NOMO-1 treated with dmso at 0.1 percent for 144 hours (cell line): ENCODE measurements at regions not wholly inside any gene's neighbourhood (a gene's known extent, or its start where the extent isn't known, plus 50 kb on each side); places are given as distances from the start of the nearest gene placed in this dataset.

Source experiments
- DNase-seq: peaks from one replicate; lab custom pipeline; 2025; ENCODE audit not compliant: unreplicated experiment; lab: John Stamatoyannopoulos, UW

GRCh38 chr3:99373846-99374210 lies 264.6 kb upstream of the COL8A1 start:
- no peak for DNase-seq

- no peak for DNase-seq
These were observed 265.1 kb upstream of the COL8A1 start for GRCh38 chr3:99373088-99373845.

- DNase-seq: no peak
These were observed 271.5 kb upstream of the COL8A1 start for GRCh38 chr3:99366663-99367429.

GRCh38 chr3:99365979-99366378 lies 272.4 kb upstream of the COL8A1 start:
- DNase-seq: no peak

GRCh38 chr3:99365396-99365795 lies 273.0 kb upstream of the COL8A1 start:
- DNase-seq: no peak

GRCh38 chr3:99357131-99357530 lies 281.3 kb upstream of the COL8A1 start:
- DNase-seq: no peak

GRCh38 chr3:99356696-99357095 lies 281.7 kb upstream of the COL8A1 start:
- DNase-seq: no peak

GRCh38 chr3:99355465-99355864 lies 282.9 kb upstream of the COL8A1 start:
- no peak for DNase-seq

- DNase-seq: no peak
These were observed 285.6 kb upstream of the COL8A1 start for GRCh38 chr3:99352811-99353210.

GRCh38 chr3:99351122-99351521 lies 287.3 kb upstream of the COL8A1 start:
- no peak for DNase-seq

GRCh38 chr3:99348451-99348850 lies 289.9 kb upstream of the COL8A1 start:
- no peak for DNase-seq

- DNase-seq: no peak
These were observed 294.2 kb upstream of the COL8A1 start for GRCh38 chr3:99344216-99344615.

- no peak for DNase-seq
These were observed 296.0 kb upstream of the COL8A1 start for GRCh38 chr3:99342383-99342782.

GRCh38 chr3:99339222-99339621 lies 299.2 kb upstream of the COL8A1 start:
- no peak for DNase-seq

GRCh38 chr3:99332718-99333117 lies 305.7 kb upstream of the COL8A1 start:
- no peak for DNase-seq

- no peak for DNase-seq
These were observed 306.1 kb upstream of the COL8A1 start for GRCh38 chr3:99332276-99332675.

- no peak for DNase-seq
These were observed 307.4 kb upstream of the COL8A1 start for GRCh38 chr3:99330924-99331532.

GRCh38 chr3:99330281-99330680 lies 308.1 kb upstream of the COL8A1 start:
- no peak for DNase-seq

- no peak for DNase-seq
These were observed 313.0 kb upstream of the COL8A1 start for GRCh38 chr3:99325402-99325801.

GRCh38 chr3:99324636-99325203 lies 313.7 kb upstream of the COL8A1 start:
- DNase-seq: no peak

- no peak for DNase-seq
These were observed 314.5 kb upstream of the COL8A1 start for GRCh38 chr3:99323940-99324339.

- DNase-seq: no peak
These were observed 315.8 kb upstream of the COL8A1 start for GRCh38 chr3:99322551-99322950.
